ENCODE measurements at regions not wholly inside any gene's neighbourhood (a gene's known extent, or its start where the extent isn't known, plus 50 kb on each side); places are given as distances from the start of the nearest gene placed in this dataset.

DNA sequence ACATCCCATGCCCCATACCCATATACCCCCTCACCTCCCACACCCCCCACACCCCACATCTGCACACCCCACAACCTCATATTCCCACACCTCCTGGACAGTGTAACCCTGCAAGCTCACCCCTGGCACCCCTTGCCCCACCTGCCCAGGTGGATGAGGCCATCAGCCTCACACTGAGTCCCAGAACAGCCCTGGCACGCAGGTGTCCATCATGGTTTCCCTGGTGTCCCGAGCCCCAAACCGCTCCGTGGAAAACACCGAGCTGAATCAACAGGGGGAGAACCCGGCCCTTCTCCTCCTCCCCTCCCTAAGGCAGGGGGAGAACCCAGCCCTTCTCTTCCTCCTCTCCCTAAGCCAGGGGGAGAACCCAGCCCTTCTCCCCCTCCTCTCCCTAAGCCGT is 415.6 kb upstream of the SALL3 start:
- TF ChIP-seq TAF1 (IDR thresholded peaks at IDR 0.05; ENCODE audit: low read depth): no peak
- TF ChIP-seq, protein P1, sequence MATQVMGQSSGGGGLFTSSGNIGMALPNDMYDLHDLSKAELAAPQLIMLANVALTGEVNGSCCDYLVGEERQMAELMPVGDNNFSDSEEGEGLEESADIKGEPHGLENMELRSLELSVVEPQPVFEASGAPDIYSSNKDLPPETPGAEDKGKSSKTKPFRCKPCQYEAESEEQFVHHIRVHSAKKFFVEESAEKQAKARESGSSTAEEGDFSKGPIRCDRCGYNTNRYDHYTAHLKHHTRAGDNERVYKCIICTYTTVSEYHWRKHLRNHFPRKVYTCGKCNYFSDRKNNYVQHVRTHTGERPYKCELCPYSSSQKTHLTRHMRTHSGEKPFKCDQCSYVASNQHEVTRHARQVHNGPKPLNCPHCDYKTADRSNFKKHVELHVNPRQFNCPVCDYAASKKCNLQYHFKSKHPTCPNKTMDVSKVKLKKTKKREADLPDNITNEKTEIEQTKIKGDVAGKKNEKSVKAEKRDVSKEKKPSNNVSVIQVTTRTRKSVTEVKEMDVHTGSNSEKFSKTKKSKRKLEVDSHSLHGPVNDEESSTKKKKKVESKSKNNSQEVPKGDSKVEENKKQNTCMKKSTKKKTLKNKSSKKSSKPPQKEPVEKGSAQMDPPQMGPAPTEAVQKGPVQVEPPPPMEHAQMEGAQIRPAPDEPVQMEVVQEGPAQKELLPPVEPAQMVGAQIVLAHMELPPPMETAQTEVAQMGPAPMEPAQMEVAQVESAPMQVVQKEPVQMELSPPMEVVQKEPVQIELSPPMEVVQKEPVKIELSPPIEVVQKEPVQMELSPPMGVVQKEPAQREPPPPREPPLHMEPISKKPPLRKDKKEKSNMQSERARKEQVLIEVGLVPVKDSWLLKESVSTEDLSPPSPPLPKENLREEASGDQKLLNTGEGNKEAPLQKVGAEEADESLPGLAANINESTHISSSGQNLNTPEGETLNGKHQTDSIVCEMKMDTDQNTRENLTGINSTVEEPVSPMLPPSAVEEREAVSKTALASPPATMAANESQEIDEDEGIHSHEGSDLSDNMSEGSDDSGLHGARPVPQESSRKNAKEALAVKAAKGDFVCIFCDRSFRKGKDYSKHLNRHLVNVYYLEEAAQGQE (IDR thresholded peaks at IDR 0.05; ENCODE audit: borderline replicate concordance): no peak
- no peak for TF ChIP-seq RAD21 (conservative IDR thresholded peaks at IDR 0.05)
- no peak for TF ChIP-seq EZH2 (IDR thresholded peaks at IDR 0.05; ENCODE audit: borderline replicate concordance, insufficient read depth, low read length, poor library complexity, severe bottlenecking)
- no peak for TF ChIP-seq EP300 (conservative IDR thresholded peaks at IDR 0.05; ENCODE audit: poor library complexity, severe bottlenecking)
- TF ChIP-seq, protein P2, sequence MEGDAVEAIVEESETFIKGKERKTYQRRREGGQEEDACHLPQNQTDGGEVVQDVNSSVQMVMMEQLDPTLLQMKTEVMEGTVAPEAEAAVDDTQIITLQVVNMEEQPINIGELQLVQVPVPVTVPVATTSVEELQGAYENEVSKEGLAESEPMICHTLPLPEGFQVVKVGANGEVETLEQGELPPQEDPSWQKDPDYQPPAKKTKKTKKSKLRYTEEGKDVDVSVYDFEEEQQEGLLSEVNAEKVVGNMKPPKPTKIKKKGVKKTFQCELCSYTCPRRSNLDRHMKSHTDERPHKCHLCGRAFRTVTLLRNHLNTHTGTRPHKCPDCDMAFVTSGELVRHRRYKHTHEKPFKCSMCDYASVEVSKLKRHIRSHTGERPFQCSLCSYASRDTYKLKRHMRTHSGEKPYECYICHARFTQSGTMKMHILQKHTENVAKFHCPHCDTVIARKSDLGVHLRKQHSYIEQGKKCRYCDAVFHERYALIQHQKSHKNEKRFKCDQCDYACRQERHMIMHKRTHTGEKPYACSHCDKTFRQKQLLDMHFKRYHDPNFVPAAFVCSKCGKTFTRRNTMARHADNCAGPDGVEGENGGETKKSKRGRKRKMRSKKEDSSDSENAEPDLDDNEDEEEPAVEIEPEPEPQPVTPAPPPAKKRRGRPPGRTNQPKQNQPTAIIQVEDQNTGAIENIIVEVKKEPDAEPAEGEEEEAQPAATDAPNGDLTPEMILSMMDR (IDR thresholded peaks at IDR 0.05; ENCODE audit: poor library complexity, severe bottlenecking): no peak
- no peak for TF ChIP-seq SMC3 (conservative IDR thresholded peaks at IDR 0.05; ENCODE audit: poor library complexity)
- no peak for TF ChIP-seq POLR2AphosphoS5 (IDR thresholded peaks at IDR 0.05)
- TF ChIP-seq MXI1 (conservative IDR thresholded peaks at IDR 0.05; ENCODE audit: poor library complexity, severe bottlenecking): no peak

DNA sequence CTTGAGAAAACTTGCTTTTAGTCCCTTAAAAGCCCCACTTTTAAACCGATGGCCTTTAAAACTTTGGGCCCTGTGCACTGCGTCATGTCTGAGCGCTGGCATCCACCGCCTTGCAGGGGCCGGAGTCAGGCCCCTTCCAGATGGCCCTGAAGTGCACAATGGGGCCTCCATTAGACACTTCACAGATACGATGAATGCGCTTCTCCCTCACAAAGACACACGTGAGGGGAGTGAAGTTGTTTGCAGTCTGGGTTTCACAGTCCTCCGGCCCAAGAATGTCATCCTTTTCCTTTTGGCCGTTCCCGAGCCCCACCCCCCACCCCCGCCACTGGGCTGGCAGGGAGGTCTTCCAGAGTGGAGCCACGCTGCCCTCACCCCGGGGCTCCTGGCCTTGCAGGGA is 415.1 kb upstream of the SALL3 start:
- no peaks in the 10 kb centered on the region for H3K36me3 ChIP-seq (ENCODE audit: insufficient read depth, low read length)
- no peak overlapping the region for H3K4me3 ChIP-seq (ENCODE audit: low read length)
- TF ChIP-seq RAD21 (conservative IDR thresholded peaks at IDR 0.05): no peak
- no peak for TF ChIP-seq MXI1 (conservative IDR thresholded peaks at IDR 0.05; ENCODE audit: poor library complexity, severe bottlenecking)
- TF ChIP-seq, protein P1 (IDR thresholded peaks at IDR 0.05; ENCODE audit: borderline replicate concordance): no peak
- no peak for TF ChIP-seq TAF1 (IDR thresholded peaks at IDR 0.05; ENCODE audit: low read depth)
- no peak for TF ChIP-seq EP300 (conservative IDR thresholded peaks at IDR 0.05; ENCODE audit: poor library complexity, severe bottlenecking)
- no peak for TF ChIP-seq EZH2 (IDR thresholded peaks at IDR 0.05; ENCODE audit: borderline replicate concordance, insufficient read depth, low read length, poor library complexity, severe bottlenecking)
- no peak for TF ChIP-seq SMC3 (conservative IDR thresholded peaks at IDR 0.05; ENCODE audit: poor library complexity)
- TF ChIP-seq POLR2AphosphoS5 (IDR thresholded peaks at IDR 0.05): no peak
- TF ChIP-seq, protein P2 (IDR thresholded peaks at IDR 0.05; ENCODE audit: poor library complexity, severe bottlenecking): no peak
- no peaks in the 10 kb centered on the region for H3K9me2 ChIP-seq (ENCODE audit: insufficient read depth, low read length)
- H2AFZ ChIP-seq (ENCODE audit: low read depth, low read length): no peak overlapping the region
- no peaks in the 10 kb centered on the region for H3K9me3 ChIP-seq (ENCODE audit: low read length)
- H3K4me2 ChIP-seq (ENCODE audit: low read length): no peak overlapping the region
- H3F3A ChIP-seq (ENCODE audit: insufficient read depth, low read length, poor library complexity, severe bottlenecking): no peaks in the 10 kb centered on the region
- no peaks in the 10 kb centered on the region for H4K20me1 ChIP-seq (ENCODE audit: insufficient read depth)
- no peaks in the 10 kb centered on the region for H3K79me2 ChIP-seq (replicated peaks; ENCODE audit: insufficient read depth, low read length)
- no peaks in the 10 kb centered on the region for H3K27me3 ChIP-seq (ENCODE audit: insufficient read depth, low read depth, low read length)
- H3K9ac ChIP-seq (ENCODE audit: low read length): no peak overlapping the region
- H3K27ac ChIP-seq (ENCODE audit: low read length): no peak overlapping the region

More for the DNA sequence above, 415.6 kb upstream of the SALL3 start:
- Histone ChIP-seq H3K9me2 (ENCODE audit: insufficient read depth, low read length) (no peaks in the 10 kb centered on the region), H4K20me1 (ENCODE audit: insufficient read depth) (no peaks in the 10 kb centered on the region), H3K79me2 (replicated peaks; ENCODE audit: insufficient read depth, low read length) (no peaks in the 10 kb centered on the region), H3K27ac (ENCODE audit: low read length) (no peak overlapping the region), H3F3A (ENCODE audit: insufficient read depth, low read length, poor library complexity, severe bottlenecking) (no peaks in the 10 kb centered on the region), H3K27me3 (ENCODE audit: insufficient read depth, low read depth, low read length) (no peaks in the 10 kb centered on the region), H3K36me3 (ENCODE audit: insufficient read depth, low read length) (no peaks in the 10 kb centered on the region), H2AFZ (ENCODE audit: low read depth, low read length) (no peak overlapping the region), H3K4me2 (ENCODE audit: low read length) (no peak overlapping the region), H3K9ac (ENCODE audit: low read length) (no peak overlapping the region), H3K9me3 (ENCODE audit: low read length) (no peaks in the 10 kb centered on the region), H3K4me3 (ENCODE audit: low read length) (no peak overlapping the region)
